ENCODE measurements at regions not wholly inside any gene's neighbourhood (a gene's known extent, or its start where the extent isn't known, plus 50 kb on each side); places are given as distances from the start of the nearest gene placed in this dataset.

DNA sequence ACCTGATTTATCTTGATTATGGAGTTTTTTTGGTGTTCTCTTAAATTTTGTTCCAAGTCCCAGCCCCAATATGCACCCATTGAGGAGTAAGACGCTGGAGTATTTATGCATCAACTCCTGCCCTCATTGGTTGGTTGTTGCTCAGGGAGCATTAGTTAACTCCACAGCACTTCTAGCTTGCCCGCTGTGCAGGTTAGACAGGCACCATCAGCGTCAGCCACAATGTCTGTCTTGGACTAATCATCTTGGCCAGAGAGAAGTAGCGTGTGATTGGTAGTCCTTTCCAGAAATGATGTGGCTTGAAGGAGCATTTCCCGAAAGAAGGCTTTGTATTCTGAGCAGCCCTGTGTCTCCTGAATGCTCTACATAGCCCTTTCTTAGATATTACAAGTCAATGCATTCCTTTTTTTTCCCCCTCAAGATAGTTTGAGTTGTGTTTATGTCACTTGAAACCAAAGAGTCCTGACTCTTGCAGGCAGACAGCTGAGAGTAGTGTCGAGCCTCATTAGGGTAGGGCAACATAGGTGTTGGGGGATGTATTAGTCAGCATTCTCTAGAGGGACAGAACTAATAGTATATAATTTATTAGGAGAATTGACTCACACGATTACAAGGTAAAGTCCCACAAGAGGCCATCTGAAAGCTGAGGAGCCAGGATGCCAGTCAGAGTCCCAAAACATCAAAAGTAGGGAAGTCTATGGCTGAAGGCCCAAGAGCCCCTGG lies 94.6 kb upstream of the RCN1 start:
- no peak overlapping the region for H3K27ac ChIP-seq (ENCODE audit: extremely low read depth, low read depth, low read length)
- no peaks in the 10 kb centered on the region for H3K36me3 ChIP-seq (ENCODE audit: control insufficient read depth, insufficient read depth, low read length)
- no peak overlapping the region for H3K9ac ChIP-seq (ENCODE audit: insufficient read depth in 1 of 2, low read depth in 2 of 2, low read length in 2 of 2)
- intact Hi-C loops (cut with micrococcal nuclease): no loop called here
- TF ChIP-seq CEBPG (CRISPR knock-in tag; IDR thresholded peaks at IDR 0.05) (no peak), CEBPG (tag; conservative IDR thresholded peaks at IDR 0.05 in 1 of 2, IDR thresholded peaks at IDR 0.05 in 1 of 2) (0 out of 4 replicates have a peak, but pooled peaks of 1 of the 2 experiments have one; percentile 60), NR2C1 (IDR thresholded peaks at IDR 0.05) (no peak), NR2C1 (tag; IDR thresholded peaks at IDR 0.05) (no peak)
- BruUV-seq (replicated peaks): no TSS peak
- no peak overlapping the region for H3K4me3 ChIP-seq
- H3K9me3 ChIP-seq (replicated peaks; ENCODE audit: control insufficient read depth, insufficient read depth, low read depth, low read length): no peaks in the 10 kb centered on the region
- no peaks in the 10 kb centered on the region for H3K9me1 ChIP-seq (ENCODE audit: control insufficient read depth, insufficient read depth, low read length)
- H3K4me2 ChIP-seq (ENCODE audit: insufficient read depth, low read length): no peak overlapping the region
- DNase-seq (ENCODE audit: extremely low read depth in 1 of 4, low spot score in 3 of 4): no peak
- H2AFZ ChIP-seq (ENCODE audit: low read depth, low read length): no peak overlapping the region
- H3K79me2 ChIP-seq (ENCODE audit: control insufficient read depth, insufficient read depth, low read length): no peaks in the 10 kb centered on the region
- 0% methylated on average over 6 of the region's 7 CpGs for WGBS (ENCODE audit: insufficient coverage, low coverage, missing lambda C conversion rate)
- peak; percentile 42; the same call in 2 of the 3 replicates for ATAC-seq
- in situ Hi-C loops (cut with MboI): no loop called here
- no peak for FAIRE-seq
- H4K20me1 ChIP-seq (replicated peaks; ENCODE audit: control insufficient read depth, insufficient read depth, low read length): no peaks in the 10 kb centered on the region
- H3K27me3 ChIP-seq (ENCODE audit: control insufficient read depth in 2 of 2, insufficient read depth in 2 of 2, low read length in 2 of 2): peaks cover 2 to 6% of the 10 kb centered on the region in 2 experiments; a peak in 1 of 5 replicates
- no peaks in the 10 kb centered on the region for H3K4me1 ChIP-seq (replicated peaks in 1 of 2; ENCODE audit: control insufficient read depth in 2 of 2, insufficient read depth in 2 of 2, low read length in 2 of 2)
- POLR2A ChIA-PET: interaction anchor here (0.7 kb wide), 1 partner anchor 49 kb away, joined by 3 read pairs; no protein-coding TSS in a partner anchor
- CTCF ChIA-PET (ENCODE audit: low intra/inter-chr PET ratio): no interaction called here

- FAIRE-seq (no peak), DNase-seq (ENCODE audit: extremely low read depth in 1 of 4, low spot score in 3 of 4) (no peak), ATAC-seq (peak; percentile 55; the same call in 2 of the 3 replicates)
- H3K27me3 ChIP-seq (ENCODE audit: control insufficient read depth in 2 of 2, insufficient read depth in 2 of 2, low read length in 2 of 2): peaks cover under 1 to 2% of the 10 kb centered on the region in 2 experiments; a peak in 1 of 5 replicates
- BruUV-seq (replicated peaks): no TSS peak
- ChIA-PET POLR2A (interaction anchor here (0.7 kb wide), 1 partner anchor 49 kb away, joined by 3 read pairs; no protein-coding TSS in a partner anchor), CTCF (ENCODE audit: low intra/inter-chr PET ratio) (no interaction called here)
- H3K36me3 ChIP-seq (ENCODE audit: control insufficient read depth, insufficient read depth, low read length): no peaks in the 10 kb centered on the region
- in situ Hi-C loops (cut with MboI) (no loop called here), intact Hi-C loops (cut with micrococcal nuclease) (no loop called here)
- peak overlapping the region; percentile 13; the same call in 1 of the 2 replicates for H3K4me2 ChIP-seq (ENCODE audit: insufficient read depth, low read length)
- H3K9ac ChIP-seq (ENCODE audit: insufficient read depth in 1 of 2, low read depth in 2 of 2, low read length in 2 of 2): no peak overlapping the region
- WGBS (ENCODE audit: insufficient coverage, low coverage, missing lambda C conversion rate): 0% methylated on average over 2 of the region's 2 CpGs
- H3K9me3 ChIP-seq (replicated peaks; ENCODE audit: control insufficient read depth, insufficient read depth, low read depth, low read length): no peaks in the 10 kb centered on the region
- no peaks in the 10 kb centered on the region for H3K9me1 ChIP-seq (ENCODE audit: control insufficient read depth, insufficient read depth, low read length)
- no peaks in the 10 kb centered on the region for H4K20me1 ChIP-seq (replicated peaks; ENCODE audit: control insufficient read depth, insufficient read depth, low read length)
- no peak overlapping the region for H3K4me3 ChIP-seq
- H3K4me1 ChIP-seq (replicated peaks in 1 of 2; ENCODE audit: control insufficient read depth in 2 of 2, insufficient read depth in 2 of 2, low read length in 2 of 2): no peaks in the 10 kb centered on the region
- no peak overlapping the region for H3K27ac ChIP-seq (ENCODE audit: extremely low read depth, low read depth, low read length)
- no peaks in the 10 kb centered on the region for H3K79me2 ChIP-seq (ENCODE audit: control insufficient read depth, insufficient read depth, low read length)
- H2AFZ ChIP-seq (ENCODE audit: low read depth, low read length): no peak overlapping the region
- TF ChIP-seq DACH1 (IDR thresholded peaks at IDR 0.05; ENCODE audit: partially characterized antibody): no peak
- no peak for TF ChIP-seq GATAD2B (IDR thresholded peaks at IDR 0.05; ENCODE audit: borderline replicate concordance)
- no peak for TF ChIP-seq SMAD2 (IDR thresholded peaks at IDR 0.05; ENCODE audit: low read depth, low read length)
- no peak for TF ChIP-seq CGGBP1 (CRISPR knock-in tag; IDR thresholded peaks at IDR 0.05)
- no peak for TF ChIP-seq ZNF263 (CRISPR knock-in tag; IDR thresholded peaks at IDR 0.05; ENCODE audit: borderline replicate concordance)
- TF ChIP-seq TARDBP (IDR thresholded peaks at IDR 0.05): no peak
- TF ChIP-seq SLC30A9 (CRISPR knock-in tag; IDR thresholded peaks at IDR 0.05): no peak
- no peak for TF ChIP-seq ZNF444 (CRISPR knock-in tag; IDR thresholded peaks at IDR 0.05)
- no peak for TF ChIP-seq MAFG (tag; conservative IDR thresholded peaks at IDR 0.05)
- TF ChIP-seq, protein P1, sequence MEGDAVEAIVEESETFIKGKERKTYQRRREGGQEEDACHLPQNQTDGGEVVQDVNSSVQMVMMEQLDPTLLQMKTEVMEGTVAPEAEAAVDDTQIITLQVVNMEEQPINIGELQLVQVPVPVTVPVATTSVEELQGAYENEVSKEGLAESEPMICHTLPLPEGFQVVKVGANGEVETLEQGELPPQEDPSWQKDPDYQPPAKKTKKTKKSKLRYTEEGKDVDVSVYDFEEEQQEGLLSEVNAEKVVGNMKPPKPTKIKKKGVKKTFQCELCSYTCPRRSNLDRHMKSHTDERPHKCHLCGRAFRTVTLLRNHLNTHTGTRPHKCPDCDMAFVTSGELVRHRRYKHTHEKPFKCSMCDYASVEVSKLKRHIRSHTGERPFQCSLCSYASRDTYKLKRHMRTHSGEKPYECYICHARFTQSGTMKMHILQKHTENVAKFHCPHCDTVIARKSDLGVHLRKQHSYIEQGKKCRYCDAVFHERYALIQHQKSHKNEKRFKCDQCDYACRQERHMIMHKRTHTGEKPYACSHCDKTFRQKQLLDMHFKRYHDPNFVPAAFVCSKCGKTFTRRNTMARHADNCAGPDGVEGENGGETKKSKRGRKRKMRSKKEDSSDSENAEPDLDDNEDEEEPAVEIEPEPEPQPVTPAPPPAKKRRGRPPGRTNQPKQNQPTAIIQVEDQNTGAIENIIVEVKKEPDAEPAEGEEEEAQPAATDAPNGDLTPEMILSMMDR (IDR thresholded peaks at IDR 0.05 in 2 of 3, conservative IDR thresholded peaks at IDR 0.05 in 1 of 3; ENCODE audit: insufficient read depth in 2 of 3, low read depth in 1 of 3, low read length in 3 of 3): no peak
- no peak for TF ChIP-seq ZNF436 (CRISPR knock-in tag; IDR thresholded peaks at IDR 0.05)
Measured at GRCh38 chr11:31995525-31996094, 95.3 kb upstream of the RCN1 start.
